GM23338 (cell line): ENCODE measurements at regions not wholly inside any gene's neighbourhood (a gene's known extent, or its start where the extent isn't known, plus 50 kb on each side); places are given as distances from the start of the nearest gene placed in this dataset.

Experiments used
- ATAC-seq: fragments of 200-7000 bp; cut with Tn5 transposase; 3 replicates; pipeline ENCODE4 v1.9.1; 2020
- DNase-seq: peaks from one replicate; pipeline ENCODE4 v3.0.0-alpha.2; 2015; ENCODE audit warnings: low spot score
- H2AFZ ChIP-seq: fragments of 200-600 bp; sonication (generic); 2 replicates; pipeline ENCODE4 v1.8.0; 2016; ENCODE audit warnings: antibody characterized with exemption, mild to moderate bottlenecking, moderate library complexity
- H3F3A ChIP-seq: fragments of 200-600 bp; sonication (generic); replicated peaks from 2 replicates; pipeline ENCODE4 v1.8.0; 2017; ENCODE audit warnings: antibody characterized with exemption, mixed run types, low read depth
- H3K27ac ChIP-seq: fragments of 200-600 bp; sonication (generic); 2 replicates; pipeline ENCODE4 v1.6.1; 2016; ENCODE audit warnings: low read depth
- H3K27me3 ChIP-seq: fragments of 200-600 bp; sonication (generic); 2 replicates; pipeline ENCODE4 v1.8.0; 2016; ENCODE audit warnings: mild to moderate bottlenecking, mixed run types, moderate library complexity; ENCODE audit not compliant: insufficient read depth
- H3K36me3 ChIP-seq: fragments of 200-600 bp; sonication (generic); 2 replicates; pipeline ENCODE4 v1.8.0; 2016; ENCODE audit warnings: mild to moderate bottlenecking; ENCODE audit not compliant: insufficient read depth
- H3K4me1 ChIP-seq: fragments of 200-600 bp; sonication (generic); 2 replicates; pipeline ENCODE4 v1.8.0; 2016; ENCODE audit warnings: mild to moderate bottlenecking, moderate library complexity; ENCODE audit not compliant: insufficient read depth
- H3K4me2 ChIP-seq: fragments of 200-600 bp; sonication (generic); 2 replicates; pipeline ENCODE4 v1.7.1; 2017; ENCODE audit warnings: mixed run types
- H3K4me3 ChIP-seq: fragments of 200-600 bp; sonication (generic); 2 replicates; pipeline ENCODE4 v1.6.1; 2016; ENCODE audit warnings: mixed run types
- H3K79me2 ChIP-seq: fragments of 200-600 bp; sonication (generic); replicated peaks from 2 replicates; pipeline ENCODE4 v1.8.0; 2017; ENCODE audit warnings: mild to moderate bottlenecking; ENCODE audit not compliant: insufficient read depth
- H3K9me2 ChIP-seq: fragments of 200-600 bp; sonication (generic); 2 replicates; pipeline ENCODE4 v1.8.0; 2017; ENCODE audit not compliant: insufficient read depth
- H4K20me1 ChIP-seq: fragments of 200-600 bp; sonication (generic); replicated peaks from 2 replicates; pipeline ENCODE4 v1.8.0; 2017; ENCODE audit warnings: mild to moderate bottlenecking; ENCODE audit not compliant: insufficient read depth
- H3K27ac Mint-ChIP-seq: 2 replicates; pipeline ENCODE4 v1.8.0; 2020; ENCODE audit warnings: inconsistent platforms, mild to moderate bottlenecking, moderate library complexity, mixed read lengths
- H3K27me3 Mint-ChIP-seq: 3 replicates; pipeline ENCODE4 v1.8.0; 2022; ENCODE audit warnings: low read depth, mild to moderate bottlenecking, moderate library complexity, mixed read lengths, inconsistent platforms; ENCODE audit not compliant: insufficient read depth, poor library complexity
- H3K36me3 Mint-ChIP-seq: 3 replicates; pipeline ENCODE4 v1.8.0; 2021; ENCODE audit warnings: low read depth, mild to moderate bottlenecking, inconsistent platforms, moderate library complexity, mixed read lengths
- H3K4me1 Mint-ChIP-seq: 3 replicates; pipeline ENCODE4 v1.8.0; 2020; ENCODE audit warnings: mild to moderate bottlenecking, inconsistent platforms, mixed read lengths
- H3K4me3 Mint-ChIP-seq: 3 replicates; pipeline ENCODE4 v1.8.0; 2021; ENCODE audit warnings: moderate library complexity, mild to moderate bottlenecking, inconsistent platforms, mixed read lengths
- H3K9me3 Mint-ChIP-seq: 3 replicates; pipeline ENCODE4 v1.8.0; 2020; ENCODE audit warnings: moderate library complexity, mild to moderate bottlenecking, inconsistent platforms, mixed read lengths
- CTCF ChIP-seq, 2 experiments: fragments of 200-600 bp in 1 of 2; sonication (generic) in 1 of 2; conservative IDR thresholded peaks; 2 replicates each; pipeline versions ENCODE4 v1.5.1 to v1.6.1; 2016 to 2017; ENCODE audit warnings: antibody characterized with exemption in 2 of 2, low read depth in 2 of 2, mild to moderate bottlenecking in 2 of 2, moderate library complexity in 1 of 2
- EZH2 ChIP-seq: fragments of 200-600 bp; sonication (generic); IDR thresholded peaks from one replicate; pipeline ENCODE4 v1.8.0; 2017; ENCODE audit warnings: antibody characterized with exemption, mild to moderate bottlenecking, low read depth; ENCODE audit not compliant: unreplicated experiment
- EZH2phosphoT487 ChIP-seq: fragments of 200-600 bp; sonication (generic); IDR thresholded peaks from one replicate; pipeline ENCODE4 v1.8.1; 2018; ENCODE audit warnings: antibody characterized with exemption; ENCODE audit not compliant: unreplicated experiment
- JUNB ChIP-seq: IDR thresholded peaks from one replicate; pipeline ENCODE4 v1.6.1; 2016; ENCODE audit warnings: antibody characterized with exemption; ENCODE audit not compliant: unreplicated experiment
- POLR2AphosphoS5 ChIP-seq: IDR thresholded peaks from 2 replicates; pipeline ENCODE4 v1.6.1; 2016; ENCODE audit warnings: antibody characterized with exemption, low read depth
- REST ChIP-seq: IDR thresholded peaks from one replicate; pipeline ENCODE4 v1.6.1; 2018; ENCODE audit warnings: antibody characterized with exemption; ENCODE audit not compliant: unreplicated experiment
- STAT1 ChIP-seq: IDR thresholded peaks from one replicate; pipeline ENCODE4 v1.6.1; 2016; ENCODE audit warnings: antibody characterized with exemption; ENCODE audit not compliant: unreplicated experiment
- ZNF114 ChIP-seq: fragments of 250-450 bp; sonication (Bioruptor Pico); IDR thresholded peaks from 2 replicates; pipeline ENCODE4 v1.5.0; 2020; ENCODE audit warnings: mild to moderate bottlenecking, moderate library complexity
- ZNF462 ChIP-seq: fragments of 250-450 bp; sonication (Bioruptor Pico); IDR thresholded peaks from 2 replicates; pipeline ENCODE4 v1.5.0; 2020; ENCODE audit warnings: mild to moderate bottlenecking, moderate library complexity

GRCh38 chr3:27861046-27862036, 139.2 kb upstream of the EOMES start:
- H3K27ac Mint-ChIP-seq: no peak overlapping the region
- Histone ChIP-seq H3K9me2 (0 out of 2 replicates have a peak, but pooled peaks cover 2% of the 10 kb centered on the region), H4K20me1 (no peaks in the 10 kb centered on the region), H3K27me3 (no peaks in the 10 kb centered on the region), H3K4me2 (no peak overlapping the region), H3K4me1 (no peaks in the 10 kb centered on the region), H3K4me3 (no peak overlapping the region), H3K36me3 (no peaks in the 10 kb centered on the region), H3F3A (no peaks in the 10 kb centered on the region), H2AFZ (no peak overlapping the region), H3K79me2 (no peaks in the 10 kb centered on the region), H3K27ac (no peak overlapping the region)
- no peaks in the 10 kb centered on the region for H3K9me3 Mint-ChIP-seq
- TF ChIP-seq EZH2: no peak
- no peak for TF ChIP-seq REST
- no peak for TF ChIP-seq CTCF (conservative IDR thresholded peaks at IDR 0.05; ENCODE audit: low read depth in 2 of 2)
- TF ChIP-seq JUNB: no peak
- no peak for TF ChIP-seq POLR2AphosphoS5
- TF ChIP-seq EZH2phosphoT487: no peak
- no peak for TF ChIP-seq STAT1
- no peak for TF ChIP-seq ZNF114 (CRISPR knock-in tag)
- TF ChIP-seq ZNF462 (CRISPR knock-in tag): no peak
- no peak overlapping the region for H3K4me3 Mint-ChIP-seq
- no peaks in the 10 kb centered on the region for H3K27me3 Mint-ChIP-seq
- no peaks in the 10 kb centered on the region for H3K36me3 Mint-ChIP-seq
- ATAC-seq (no peak), DNase-seq (no peak)
- H3K4me1 Mint-ChIP-seq: no peaks in the 10 kb centered on the region
